ENCODE measurements at regions not wholly inside any gene's neighbourhood (a gene's known extent, or its start where the extent isn't known, plus 50 kb on each side); places are given as distances from the start of the nearest gene placed in this dataset.

DNA sequence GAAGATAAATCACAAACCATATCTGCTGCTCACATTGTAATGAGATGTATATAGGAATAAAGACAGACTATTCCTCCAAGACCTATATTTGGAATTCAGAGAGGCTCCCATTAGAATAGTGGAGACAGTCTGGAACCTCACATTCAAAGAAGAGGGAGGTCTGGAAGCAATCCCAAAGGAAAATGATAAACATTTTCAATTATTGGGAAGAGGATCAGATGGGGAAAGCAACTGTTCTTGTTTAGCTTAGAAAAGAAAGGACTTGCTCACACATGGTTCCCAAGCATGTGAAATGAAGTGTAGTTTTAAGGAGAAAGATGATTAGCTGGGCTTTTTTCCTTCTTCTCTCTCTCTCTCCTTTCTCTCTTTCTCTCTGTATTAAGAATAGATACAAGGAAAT, 193.0 kb upstream of the LMNTD1 start:
- H3K4me3 ChIP-seq (ENCODE audit: low read depth in 1 of 3, low read length in 3 of 3) = no peak overlapping the region
- no peak for DNase-seq (ENCODE audit: low spot score)
- no peaks in the 10 kb centered on the region for H3K36me3 ChIP-seq (ENCODE audit: control insufficient read depth in 4 of 4, insufficient read depth in 3 of 4, low read depth in 1 of 4, low read length in 3 of 4)
- H3K9me3 ChIP-seq (ENCODE audit: control insufficient read depth in 4 of 4, low read length in 3 of 4) = no peaks in the 10 kb centered on the region
- TF ChIP-seq RAD21 (IDR thresholded peaks at IDR 0.05) (no peak), HNF4A (conservative IDR thresholded peaks at IDR 0.05) (no peak), HNF4G (IDR thresholded peaks at IDR 0.05) (no peak), FOXA2 (IDR thresholded peaks at IDR 0.05) (no peak), SP1 (IDR thresholded peaks at IDR 0.05) (no peak), RXRA (IDR thresholded peaks at IDR 0.05) (no peak), NR2F2 (IDR thresholded peaks at IDR 0.05) (no peak), GABPA (IDR thresholded peaks at IDR 0.05 in 1 of 2, conservative IDR thresholded peaks at IDR 0.05 in 1 of 2) (no peak), YY1 (IDR thresholded peaks at IDR 0.05) (no peak)
- TF ChIP-seq, protein P1, sequence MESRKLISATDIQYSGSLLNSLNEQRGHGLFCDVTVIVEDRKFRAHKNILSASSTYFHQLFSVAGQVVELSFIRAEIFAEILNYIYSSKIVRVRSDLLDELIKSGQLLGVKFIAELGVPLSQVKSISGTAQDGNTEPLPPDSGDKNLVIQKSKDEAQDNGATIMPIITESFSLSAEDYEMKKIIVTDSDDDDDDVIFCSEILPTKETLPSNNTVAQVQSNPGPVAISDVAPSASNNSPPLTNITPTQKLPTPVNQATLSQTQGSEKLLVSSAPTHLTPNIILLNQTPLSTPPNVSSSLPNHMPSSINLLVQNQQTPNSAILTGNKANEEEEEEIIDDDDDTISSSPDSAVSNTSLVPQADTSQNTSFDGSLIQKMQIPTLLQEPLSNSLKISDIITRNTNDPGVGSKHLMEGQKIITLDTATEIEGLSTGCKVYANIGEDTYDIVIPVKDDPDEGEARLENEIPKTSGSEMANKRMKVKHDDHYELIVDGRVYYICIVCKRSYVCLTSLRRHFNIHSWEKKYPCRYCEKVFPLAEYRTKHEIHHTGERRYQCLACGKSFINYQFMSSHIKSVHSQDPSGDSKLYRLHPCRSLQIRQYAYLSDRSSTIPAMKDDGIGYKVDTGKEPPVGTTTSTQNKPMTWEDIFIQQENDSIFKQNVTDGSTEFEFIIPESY (IDR thresholded peaks at IDR 0.05) = no peak
- TF ChIP-seq, protein P2, sequence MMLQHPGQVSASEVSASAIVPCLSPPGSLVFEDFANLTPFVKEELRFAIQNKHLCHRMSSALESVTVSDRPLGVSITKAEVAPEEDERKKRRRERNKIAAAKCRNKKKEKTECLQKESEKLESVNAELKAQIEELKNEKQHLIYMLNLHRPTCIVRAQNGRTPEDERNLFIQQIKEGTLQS (IDR thresholded peaks at IDR 0.05) = no peak
- no peak overlapping the region for H3K27ac ChIP-seq (ENCODE audit: low read depth in 1 of 2, low read length in 2 of 2)
- H3K4me1 ChIP-seq (ENCODE audit: control insufficient read depth in 4 of 4, insufficient read depth in 4 of 4, low read length in 3 of 4) = no peaks in the 10 kb centered on the region
- no peaks in the 10 kb centered on the region for H3K27me3 ChIP-seq (ENCODE audit: control insufficient read depth in 4 of 4, insufficient read depth in 4 of 4, low read length in 3 of 4)
- H3K9ac ChIP-seq (ENCODE audit: low read depth in 1 of 2, low read length in 2 of 2) = no peak overlapping the region

GRCh38 chr12:25752710-25753309, 199.7 kb upstream of the LMNTD1 start:
- peaks cover 0 to 10% (median 7%) of the 10 kb centered on the region in 4 donors for H3K4me1 ChIP-seq (ENCODE audit: control insufficient read depth in 4 of 4, insufficient read depth in 4 of 4, low read length in 3 of 4)
- no peak overlapping the region for H3K9ac ChIP-seq (ENCODE audit: low read depth in 1 of 2, low read length in 2 of 2)
- WGBS = 80% methylated on average over 1 of the region's 1 CpG
- no peaks in the 10 kb centered on the region for H3K36me3 ChIP-seq (ENCODE audit: control insufficient read depth in 4 of 4, insufficient read depth in 3 of 4, low read depth in 1 of 4, low read length in 3 of 4)
- H3K9me3 ChIP-seq (ENCODE audit: control insufficient read depth in 4 of 4, low read length in 3 of 4) = no peaks in the 10 kb centered on the region
- H3K4me3 ChIP-seq (ENCODE audit: low read depth in 1 of 3, low read length in 3 of 3) = no peak overlapping the region
- TF ChIP-seq JUND (IDR thresholded peaks at IDR 0.05) (no peak), YY1 (IDR thresholded peaks at IDR 0.05) (no peak)
- DNase-seq (ENCODE audit: low spot score) = no peak
- H3K27ac ChIP-seq (ENCODE audit: low read depth in 1 of 2, low read length in 2 of 2) = no peak overlapping the region
- no peaks in the 10 kb centered on the region for H3K27me3 ChIP-seq (ENCODE audit: control insufficient read depth in 4 of 4, insufficient read depth in 4 of 4, low read length in 3 of 4)

- H3K9ac ChIP-seq (ENCODE audit: low read depth in 1 of 2, low read length in 2 of 2) = no peak overlapping the region
- 76% methylated on average over 4 of the region's 4 CpGs for WGBS
- no peak for TF ChIP-seq MAX (IDR thresholded peaks at IDR 0.05)
- TF ChIP-seq, protein P1 (IDR thresholded peaks at IDR 0.05) = no peak
- no peaks in the 10 kb centered on the region for H3K36me3 ChIP-seq (ENCODE audit: control insufficient read depth in 4 of 4, insufficient read depth in 3 of 4, low read depth in 1 of 4, low read length in 3 of 4)
- H3K27me3 ChIP-seq (ENCODE audit: control insufficient read depth in 4 of 4, insufficient read depth in 4 of 4, low read length in 3 of 4) = no peaks in the 10 kb centered on the region
- no peak overlapping the region for H3K27ac ChIP-seq (ENCODE audit: low read depth in 1 of 2, low read length in 2 of 2)
- no peak overlapping the region for H3K4me3 ChIP-seq (ENCODE audit: low read depth in 1 of 3, low read length in 3 of 3)
- H3K4me1 ChIP-seq (ENCODE audit: control insufficient read depth in 4 of 4, insufficient read depth in 4 of 4, low read length in 3 of 4) = peaks cover 0 to 10% (median 7%) of the 10 kb centered on the region in 4 donors
- no peak for DNase-seq (ENCODE audit: low spot score)
- no peaks in the 10 kb centered on the region for H3K9me3 ChIP-seq (ENCODE audit: control insufficient read depth in 4 of 4, low read length in 3 of 4)
These were observed 202.3 kb upstream of the LMNTD1 start for GRCh38 chr12:25755136-25755970.

All from liver (tissue), 7 donors.